GM12878 (cell line): ENCODE measurements at regions not wholly inside any gene's neighbourhood (a gene's known extent, or its start where the extent isn't known, plus 50 kb on each side); places are given as distances from the start of the nearest gene placed in this dataset.
"Not testable (repeated sequence)": the region's sequence is repeated elsewhere in the genome, so short reads cannot be mapped to it uniquely, and the experiment has no call there.

Source experiments
- ATAC-seq: fragments of 200-7000 bp; cut with Tn5 transposase; 3 replicates; pipeline ENCODE4 v1.9.1; 2020; ENCODE audit warnings: mild to moderate bottlenecking, moderate library complexity
- BruUV-seq: library from RNA; stranded (reverse); fragments of 400-500 nt; replicated peaks from 2 replicates; lab custom pipeline; 2021; lab: Mats Ljungman, UMichigan
- CTCF ChIA-PET: fragments of 300-600 bp; sonication (Branson Sonifier 250); formaldehyde crosslinking; extraction: SDS; loops from one replicate; lab custom pipeline; 2021; ENCODE audit warnings: inconsistent platforms; lab: Yijun Ruan, JAX
- POLR2A ChIA-PET: fragments of 350-600 bp; formaldehyde crosslinking; extraction: SDS; loops from one replicate; lab custom pipeline; 2021; ENCODE audit warnings: inconsistent platforms; lab: Charles Lee
- RAD21 ChIA-PET: fragments of 300-600 bp; sonication (Branson Sonifier 250); formaldehyde crosslinking; loops from one replicate; lab custom pipeline; 2023; ENCODE audit warnings: antibody characterized with exemption; ENCODE audit not compliant: unreplicated experiment; lab: Charles Lee
- SMC1A ChIA-PET: fragments of 300-600 bp; sonication (Branson Sonifier 250); formaldehyde crosslinking; loops from one replicate; lab custom pipeline; 2023; ENCODE audit not compliant: unreplicated experiment, uncharacterized antibody; lab: Charles Lee
- DNase-seq: peaks from one replicate; pipeline ENCODE4 v3.0.0-alpha.2; 2011; ENCODE audit warnings: low read depth, low spot score
- FAIRE-seq: peaks from 3 replicates; lab custom pipeline; 2011; peaks lifted over from hg19 to GRCh38; lab: Jason Lieb, UNC
- H2AFZ ChIP-seq: 2 replicates; pipeline ENCODE4 v1.6.0; 2011; ENCODE audit warnings: low read depth, low read length, control low read depth; ENCODE audit not compliant: control insufficient read depth
- H3K27ac ChIP-seq: 2 replicates; pipeline ENCODE4 v1.5.1; 2011; ENCODE audit warnings: control low read depth; ENCODE audit not compliant: control insufficient read depth, insufficient read depth
- H3K27me3 ChIP-seq, 2 experiments: replicated peaks in 1 of 2; 2 replicates each; pipeline versions ENCODE4 v1.6.0 to v1.6.1; 2011; ENCODE audit warnings: low read length in 1 of 2; ENCODE audit not compliant: control insufficient read depth in 2 of 2, insufficient read depth in 2 of 2
- H3K36me3 ChIP-seq, 2 experiments: 2 replicates each; pipeline ENCODE4 v1.5.1; 2011; ENCODE audit warnings: low read length in 1 of 2; ENCODE audit not compliant: control insufficient read depth in 2 of 2, insufficient read depth in 2 of 2
- H3K4me1 ChIP-seq: 2 replicates; pipeline ENCODE4 v1.6.1; 2011; ENCODE audit warnings: mild to moderate bottlenecking, low read length, moderate library complexity, mixed read lengths; ENCODE audit not compliant: control insufficient read depth, insufficient read depth
- H3K4me2 ChIP-seq: 2 replicates; pipeline ENCODE4 v1.6.0; 2011; ENCODE audit warnings: control low read depth; ENCODE audit not compliant: control insufficient read depth, insufficient read depth
- H3K4me3 ChIP-seq: fragments of 200-600 bp; sonication (generic); 2 replicates; pipeline ENCODE4 v1.5.1; 2016
- H3K79me2 ChIP-seq: 2 replicates; pipeline ENCODE4 v1.6.0; 2011; ENCODE audit warnings: low read length; ENCODE audit not compliant: control insufficient read depth, insufficient read depth
- H3K9ac ChIP-seq: 2 replicates; pipeline ENCODE4 v1.8.0; 2011; ENCODE audit warnings: low read length, control low read depth, mixed read lengths; ENCODE audit not compliant: control insufficient read depth, insufficient read depth
- H3K9me3 ChIP-seq: replicated peaks from 3 replicates; pipeline ENCODE4 v1.5.1; 2011; ENCODE audit warnings: mild to moderate bottlenecking, low read length; ENCODE audit not compliant: control insufficient read depth, insufficient read depth
- H4K20me1 ChIP-seq: 2 replicates; pipeline ENCODE4 v1.6.0; 2011; ENCODE audit not compliant: control insufficient read depth, insufficient read depth
- FOXM1 ChIP-seq: IDR thresholded peaks from 2 replicates; pipeline ENCODE4 v1.6.1; 2012; ENCODE audit warnings: low read depth, mild to moderate bottlenecking, inconsistent platforms, low read length, moderate library complexity
- SMC3 ChIP-seq: IDR thresholded peaks from 2 replicates; pipeline ENCODE4 v1.6.1; 2011; ENCODE audit warnings: low read length, improper control_type of control experiment, borderline replicate concordance
- ZNF24 ChIP-seq: fragments of 450-650 bp; IDR thresholded peaks from 2 replicates; pipeline ENCODE4 v1.6.1; 2017; ENCODE audit warnings: antibody characterized with exemption, mild to moderate bottlenecking
- WGBS: methylation state at CpG from one replicate; pipeline ENCODE4 v1.1.6; 2016; ENCODE audit warnings: low lambda C conversion rate; ENCODE audit not compliant: insufficient replicate concordance, insufficient coverage; ENCODE audit errors: missing lambda C conversion rate; 5-methylcytosine and 5-hydroxymethylcytosine counted together
- in situ Hi-C: fragments of 300-500 bp; cut with MboI; formaldehyde crosslinking; loops from 9 replicates; pipeline ENCODE4 v1.14.3; 2018; ENCODE audit warnings: mixed read lengths
- intact Hi-C: fragments of 100-400 bp; cut with micrococcal nuclease; formaldehyde crosslinking; loops from one replicate; pipeline ENCODE4 v1.14.2; 2022; ENCODE audit not compliant: unreplicated experiment

- no TSS peak for BruUV-seq
- H3K36me3 ChIP-seq, result no peaks in the 10 kb centered on the region
- H3K9ac ChIP-seq, result no peak overlapping the region
- H3K9me3 ChIP-seq, result no peaks in the 10 kb centered on the region
- RAD21 ChIA-PET, result no interaction called here
- POLR2A ChIA-PET, result no interaction called here
- intact Hi-C loops, result no loop called here
- CTCF ChIA-PET, result no interaction called here
- 35% methylated on average over 2 of the region's 2 CpGs for WGBS
- no peak overlapping the region for H3K4me3 ChIP-seq
- ATAC-seq, result no peak
- H3K27me3 ChIP-seq, result no peaks in the 10 kb centered on the region
- TF ChIP-seq FOXM1 (no peak), ZNF24 (no peak), SMC3 (no peak)
- TF ChIP-seq, all 136 proteins: peak for 0
- no peak overlapping the region for H2AFZ ChIP-seq
- H3K79me2 ChIP-seq, result no peaks in the 10 kb centered on the region
- H4K20me1 ChIP-seq, result no peaks in the 10 kb centered on the region
- FAIRE-seq (no peak), DNase-seq (no peak)
- SMC1A ChIA-PET, result interaction anchor here (0.6 kb wide), 1 partner anchor 631 kb away, joined by 4 read pairs; no protein-coding TSS in a partner anchor
- in situ Hi-C loops, result no loop called here
- no peak overlapping the region for H3K4me2 ChIP-seq
- no peaks in the 10 kb centered on the region for H3K4me1 ChIP-seq
- no peak overlapping the region for H3K27ac ChIP-seq
These were observed 695.3 kb upstream of the ZNF804A start for GRCh38 chr2:183903026-183903425.

GRCh38 chr2:183916041-183916440 lies 682.3 kb upstream of the ZNF804A start:
- CTCF ChIA-PET, H4K20me1 ChIP-seq, ATAC-seq, H3K4me1 ChIP-seq, RAD21 ChIA-PET, H3K4me2 ChIP-seq, BruUV-seq, FAIRE-seq, POLR2A ChIA-PET, H3K9me3 ChIP-seq, in situ Hi-C loops, SMC1A ChIA-PET, H3K27ac ChIP-seq, DNase-seq, H3K4me3 ChIP-seq, H3K79me2 ChIP-seq, H3K36me3 ChIP-seq, H3K9ac ChIP-seq, intact Hi-C loops, H2AFZ ChIP-seq, H3K27me3 ChIP-seq: not testable (repeated sequence)
- 2% methylated on average over 3 of the region's 3 CpGs for WGBS
